Neural progenitor cell (in vitro differentiated cells): ENCODE measurements at regions not wholly inside any gene's neighbourhood (a gene's known extent, or its start where the extent isn't known, plus 50 kb on each side); places are given as distances from the start of the nearest gene placed in this dataset.
A peak's percentile ranks its signal among the peaks of the same experiment; 100 is the strongest.

ENCODE experiments used
- DNase-seq: peaks from one replicate; pipeline ENCODE4 v3.0.0-alpha.2; 2016; ENCODE audit warnings: low spot score
- H2AFZ ChIP-seq: fragments of 200-600 bp; sonication (generic); replicated peaks from 2 replicates; pipeline ENCODE4 v1.6.1; 2016; ENCODE audit warnings: antibody characterized with exemption
- H3F3A ChIP-seq: fragments of 200-600 bp; sonication (generic); 2 replicates; pipeline ENCODE4 v1.6.1; 2016; ENCODE audit warnings: antibody characterized with exemption, low read depth
- H3K27ac ChIP-seq: fragments of 200-600 bp; sonication (generic); 2 replicates; pipeline ENCODE4 v1.5.1; 2016; ENCODE audit warnings: mild to moderate bottlenecking
- H3K27me3 ChIP-seq: fragments of 200-600 bp; sonication (generic); 2 replicates; pipeline ENCODE4 v1.6.1; 2016; ENCODE audit warnings: mild to moderate bottlenecking, moderate library complexity
- H3K36me3 ChIP-seq: fragments of 200-600 bp; sonication (generic); 2 replicates; pipeline ENCODE4 v1.5.1; 2016
- H3K4me1 ChIP-seq: fragments of 200-600 bp; sonication (generic); 2 replicates; pipeline ENCODE4 v1.6.1; 2016; ENCODE audit warnings: mixed run types
- H3K4me2 ChIP-seq: fragments of 200-600 bp; sonication (generic); 2 replicates; pipeline ENCODE4 v1.6.1; 2016
- H3K4me3 ChIP-seq: fragments of 200-600 bp; sonication (generic); 2 replicates; pipeline ENCODE4 v1.5.1; 2016
- H3K79me2 ChIP-seq: fragments of 200-600 bp; sonication (generic); 2 replicates; pipeline ENCODE4 v1.6.1; 2016; ENCODE audit warnings: low read depth
- H3K9ac ChIP-seq: fragments of 200-600 bp; sonication (generic); 2 replicates; pipeline ENCODE4 v1.6.1; 2016
- H3K9me3 ChIP-seq: fragments of 200-600 bp; sonication (generic); 2 replicates; pipeline ENCODE4 v1.5.1; 2016; ENCODE audit warnings: low read depth
- H4K20me1 ChIP-seq: fragments of 200-600 bp; sonication (generic); 2 replicates; pipeline ENCODE4 v1.6.1; 2016; ENCODE audit warnings: low read depth
- H3K27ac Mint-ChIP-seq: 3 replicates; pipeline ENCODE4 v1.8.0; 2021; ENCODE audit warnings: mixed read lengths
- H3K27me3 Mint-ChIP-seq: 2 replicates; pipeline ENCODE4 v1.8.0; 2022; ENCODE audit warnings: low read depth, mild to moderate bottlenecking, inconsistent platforms, moderate library complexity, mixed read lengths; ENCODE audit not compliant: insufficient read depth
- H3K36me3 Mint-ChIP-seq: 3 replicates; pipeline ENCODE4 v1.8.0; 2021; ENCODE audit warnings: mixed read lengths
- H3K4me1 Mint-ChIP-seq: 3 replicates; pipeline ENCODE4 v1.8.0; 2021; ENCODE audit warnings: mixed read lengths
- H3K4me3 Mint-ChIP-seq: 3 replicates; pipeline ENCODE4 v1.8.0; 2021; ENCODE audit warnings: mild to moderate bottlenecking, moderate library complexity, mixed read lengths
- H3K9me3 Mint-ChIP-seq: 3 replicates; pipeline ENCODE4 v1.8.0; 2020; ENCODE audit warnings: mixed read lengths
- CTCF ChIP-seq: fragments of 200-600 bp; sonication (generic); IDR thresholded peaks from 2 replicates; pipeline ENCODE4 v1.5.1; 2017; ENCODE audit warnings: antibody characterized with exemption, mild to moderate bottlenecking
- EZH2 ChIP-seq: fragments of 200-600 bp; sonication (generic); IDR thresholded peaks from 2 replicates; pipeline ENCODE4 v1.6.1; 2017; ENCODE audit warnings: antibody characterized with exemption, mild to moderate bottlenecking, moderate library complexity
- EZH2phosphoT487 ChIP-seq: fragments of 200-600 bp; sonication (generic); IDR thresholded peaks from 2 replicates; pipeline ENCODE4 v1.6.1; 2017; ENCODE audit warnings: antibody characterized with exemption

GRCh38 chr4:123929565-123929964 is 533.0 kb downstream of the SPRY1 start:
- H2AFZ ChIP-seq, result no peak overlapping the region
- no peaks in the 10 kb centered on the region for H3K36me3 ChIP-seq
- no peak overlapping the region for H3K4me3 Mint-ChIP-seq
- H3K27me3 Mint-ChIP-seq, result no peaks in the 10 kb centered on the region
- no peak overlapping the region for H3K27ac Mint-ChIP-seq
- DNase-seq, result no peak
- no peaks in the 10 kb centered on the region for H3K79me2 ChIP-seq
- H3K4me3 ChIP-seq, result no peak overlapping the region
- no peaks in the 10 kb centered on the region for H3K27me3 ChIP-seq
- no peaks in the 10 kb centered on the region for H3K4me1 ChIP-seq
- no peaks in the 10 kb centered on the region for H3K9me3 ChIP-seq
- H3K9me3 Mint-ChIP-seq, result peaks cover 10% of the 10 kb centered on the region
- no peak overlapping the region for H3K27ac ChIP-seq
- H3K9ac ChIP-seq, result no peak overlapping the region
- H3K4me2 ChIP-seq, result no peak overlapping the region
- no peaks in the 10 kb centered on the region for H4K20me1 ChIP-seq
- peaks cover 2% of the 10 kb centered on the region for H3K36me3 Mint-ChIP-seq
- no peaks in the 10 kb centered on the region for H3F3A ChIP-seq
- no peak for TF ChIP-seq EZH2phosphoT487
- TF ChIP-seq EZH2, result no peak
- TF ChIP-seq CTCF, result no peak
- peaks cover 2% of the 10 kb centered on the region for H3K4me1 Mint-ChIP-seq

- H3K27ac Mint-ChIP-seq, result no peak overlapping the region
- no peak overlapping the region for H3K4me3 Mint-ChIP-seq
- Histone ChIP-seq H3K9me3 (no peaks in the 10 kb centered on the region), H2AFZ (no peak overlapping the region), H3K4me2 (no peak overlapping the region), H3K27ac (no peak overlapping the region), H3K36me3 (no peaks in the 10 kb centered on the region), H3K4me1 (no peaks in the 10 kb centered on the region), H3K27me3 (no peaks in the 10 kb centered on the region), H3K9ac (no peak overlapping the region), H4K20me1 (no peaks in the 10 kb centered on the region), H3F3A (no peaks in the 10 kb centered on the region), H3K79me2 (no peaks in the 10 kb centered on the region), H3K4me3 (no peak overlapping the region)
- no peaks in the 10 kb centered on the region for H3K27me3 Mint-ChIP-seq
- peaks cover 2% of the 10 kb centered on the region for H3K36me3 Mint-ChIP-seq
- TF ChIP-seq EZH2phosphoT487 (no peak), CTCF (no peak), EZH2 (no peak)
- peaks cover 10% of the 10 kb centered on the region for H3K9me3 Mint-ChIP-seq
- DNase-seq, result no peak
- H3K4me1 Mint-ChIP-seq, result no peaks in the 10 kb centered on the region
Measured at GRCh38 chr4:123930996-123931395, 534.4 kb downstream of the SPRY1 start.

- no peak for TF ChIP-seq EZH2
- TF ChIP-seq EZH2phosphoT487, result no peak
- no peak for TF ChIP-seq CTCF
- peaks cover 22% of the 10 kb centered on the region for H3K4me1 Mint-ChIP-seq
- DNase-seq, result no peak
- H3K9me3 Mint-ChIP-seq, result peaks cover 10% of the 10 kb centered on the region
- H3K36me3 ChIP-seq, result no peaks in the 10 kb centered on the region
- H3K36me3 Mint-ChIP-seq, result no peaks in the 10 kb centered on the region
- H3K9me3 ChIP-seq, result no peaks in the 10 kb centered on the region
- H3K79me2 ChIP-seq, result no peaks in the 10 kb centered on the region
- H2AFZ ChIP-seq, result no peak overlapping the region
- no peaks in the 10 kb centered on the region for H3K27me3 ChIP-seq
- H3K9ac ChIP-seq, result no peak overlapping the region
- no peaks in the 10 kb centered on the region for H3K4me1 ChIP-seq
- H3K4me2 ChIP-seq, result no peak overlapping the region
- H3K4me3 ChIP-seq, result no peak overlapping the region
- H3K27me3 Mint-ChIP-seq, result no peaks in the 10 kb centered on the region
- no peak overlapping the region for H3K27ac Mint-ChIP-seq
- H3F3A ChIP-seq, result no peaks in the 10 kb centered on the region
- no peaks in the 10 kb centered on the region for H4K20me1 ChIP-seq
- H3K27ac ChIP-seq, result no peak overlapping the region
- no peak overlapping the region for H3K4me3 Mint-ChIP-seq
Measured at GRCh38 chr4:123934096-123934495, 537.5 kb downstream of the SPRY1 start.

- no peak overlapping the region for H3K4me3 ChIP-seq
- Mint-ChIP-seq H3K9me3 (peaks cover 4% of the 10 kb centered on the region), H3K4me3 (no peak overlapping the region), H3K27ac (peak overlapping the region; percentile 86), H3K36me3 (no peaks in the 10 kb centered on the region), H3K4me1 (peaks cover 35% of the 10 kb centered on the region), H3K27me3 (no peaks in the 10 kb centered on the region)
- no peak overlapping the region for H2AFZ ChIP-seq
- no peak overlapping the region for H3K9ac ChIP-seq
- no peaks in the 10 kb centered on the region for H3K36me3 ChIP-seq
- H3K9me3 ChIP-seq, result no peaks in the 10 kb centered on the region
- H3K4me1 ChIP-seq, result no peaks in the 10 kb centered on the region
- no peaks in the 10 kb centered on the region for H3F3A ChIP-seq
- no peaks in the 10 kb centered on the region for H3K79me2 ChIP-seq
- H3K27me3 ChIP-seq, result no peaks in the 10 kb centered on the region
- no peak for TF ChIP-seq CTCF
- no peak for TF ChIP-seq EZH2phosphoT487
- TF ChIP-seq EZH2, result no peak
- DNase-seq, result no peak
- no peak overlapping the region for H3K27ac ChIP-seq
- H3K4me2 ChIP-seq, result no peak overlapping the region
- H4K20me1 ChIP-seq, result no peaks in the 10 kb centered on the region
Measured at GRCh38 chr4:123936621-123937043, 540.0 kb downstream of the SPRY1 start.
